Left lung (tissue), 4 donors: ENCODE measurements at regions not wholly inside any gene's neighbourhood (a gene's known extent, or its start where the extent isn't known, plus 50 kb on each side); places are given as distances from the start of the nearest gene placed in this dataset.
A peak's percentile ranks its signal among the peaks of the same experiment; 100 is the strongest.
"Not testable (repeated sequence)": the region's sequence is repeated elsewhere in the genome, so short reads cannot be mapped to it uniquely, and the experiment has no call there.

Experiments
- ATAC-seq: fragments of 200-7000 bp; cut with Tn5 transposase; one replicate; pipeline ENCODE4 v1.9.1; 2020; ENCODE audit warnings: moderate library complexity
- DNase-seq, 4 donors: peaks; one replicate each; pipeline ENCODE4 v3.0.0-alpha.2; 2013 to 2020
- H3K27ac ChIP-seq, 2 donors: fragments of 200-600 bp; sonication (generic) in 1 of 2; one replicate each; pipeline versions ENCODE4 v1.5.0 to v1.8.0; 2020 to 2021
- H3K27me3 ChIP-seq, 2 donors: fragments of 200-600 bp; sonication (generic) in 1 of 2; one replicate each; pipeline versions ENCODE4 v1.5.0 to v1.8.0; 2020 to 2021
- H3K36me3 ChIP-seq, 2 donors: fragments of 200-600 bp; sonication (generic) in 1 of 2; one replicate each; pipeline versions ENCODE4 v1.5.0 to v1.8.0; 2020 to 2021
- H3K4me1 ChIP-seq, 2 donors: fragments of 200-600 bp; one replicate each; pipeline ENCODE4 v1.8.0; 2021
- H3K4me3 ChIP-seq, 2 donors: fragments of 200-600 bp; sonication (generic) in 1 of 2; one replicate each; pipeline versions ENCODE4 v1.5.0 to v1.8.0; 2020 to 2021; ENCODE audit warnings: mild to moderate bottlenecking in 1 of 2
- H3K9me3 ChIP-seq, 2 donors: fragments of 200-600 bp; sonication (generic) in 1 of 2; one replicate each; pipeline versions ENCODE4 v1.5.0 to v1.8.0; 2020 to 2021
- intact Hi-C, 2 donors: fragments of 100-400 bp; cut with DNase I; formaldehyde crosslinking; loops; one replicate each; pipeline versions ENCODE4 v1.11.2 to v1.14.2; 2022
- TF ChIP-seq, protein P1 (sequence below), 2 donors: fragments of 200-600 bp; sonication (generic) in 1 of 2; IDR thresholded peaks; one replicate each; pipeline versions ENCODE4 v1.5.0 to v1.8.0; 2021; ENCODE audit warnings: antibody characterized with exemption in 2 of 2
- donor health status: DM: no; HTN: yes; CAD: no.
- donor health status: DM: no; HTN: no; CAD: no.

DNA sequence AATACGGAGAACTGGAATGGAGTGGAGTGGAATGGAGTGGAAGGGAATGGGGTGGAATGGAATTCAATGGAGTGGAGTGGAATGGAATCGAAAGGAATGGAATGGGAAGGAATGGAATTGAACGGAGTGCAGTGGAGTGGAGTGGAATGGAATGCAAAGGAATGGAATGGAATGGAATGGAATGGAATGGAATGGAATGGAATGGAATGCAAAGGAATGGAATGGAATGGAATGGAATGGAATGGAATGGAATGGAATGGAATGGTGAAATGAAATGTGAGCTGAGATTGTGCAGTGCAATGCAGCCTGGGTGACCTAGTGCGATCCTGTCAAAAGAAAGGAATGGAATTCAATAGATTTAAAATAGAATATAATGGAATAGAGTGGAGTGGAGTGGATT, 357.3 kb upstream of the WSB1 start:
- H3K4me3 ChIP-seq, intact Hi-C loops, H3K27ac ChIP-seq, H3K27me3 ChIP-seq, H3K36me3 ChIP-seq, DNase-seq, ATAC-seq, H3K4me1 ChIP-seq: not testable (repeated sequence)
- H3K9me3 ChIP-seq, result peaks cover 0 to 51% of the 10 kb centered on the region in 2 donors

- H3K9me3 ChIP-seq, result peaks cover 0 to 51% of the 10 kb centered on the region in 2 donors
- H3K36me3 ChIP-seq, intact Hi-C loops, H3K4me3 ChIP-seq, H3K4me1 ChIP-seq, DNase-seq, H3K27ac ChIP-seq, H3K27me3 ChIP-seq: not testable (repeated sequence)
- peak; percentile 74 for ATAC-seq
Measured at GRCh38 chr17:26937750-26938322, 356.1 kb upstream of the WSB1 start.

DNA sequence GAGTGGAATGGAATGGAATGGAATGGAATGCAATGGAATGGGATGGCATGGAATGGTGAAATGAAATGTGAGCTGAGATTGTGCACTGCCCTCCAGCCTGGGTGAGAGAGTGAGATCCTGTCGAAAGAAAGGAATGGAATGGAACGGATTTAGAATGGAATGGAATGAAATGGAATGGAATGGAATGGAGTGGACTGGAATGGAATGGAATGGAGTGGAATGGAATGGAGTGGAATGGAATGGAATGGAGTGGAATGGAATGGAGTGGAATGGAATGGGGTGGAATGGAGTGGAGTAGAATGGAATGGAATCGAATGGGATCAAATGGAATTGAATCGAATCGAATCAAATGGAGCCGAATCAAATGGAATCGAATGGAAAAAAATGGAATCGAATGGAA, 354.2 kb upstream of the WSB1 start:
- intact Hi-C loops, H3K27ac ChIP-seq, DNase-seq, H3K4me1 ChIP-seq, H3K36me3 ChIP-seq, H3K4me3 ChIP-seq, H3K27me3 ChIP-seq, ATAC-seq: not testable (repeated sequence)
- peaks cover 0 to 51% of the 10 kb centered on the region in 2 donors for H3K9me3 ChIP-seq

GRCh38 chr17:26940587-26940986, 353.3 kb upstream of the WSB1 start:
- H3K4me1 ChIP-seq, H3K27me3 ChIP-seq, H3K4me3 ChIP-seq, H3K27ac ChIP-seq, H3K36me3 ChIP-seq, intact Hi-C loops, DNase-seq: not testable (repeated sequence)
- peaks cover 0 to 51% of the 10 kb centered on the region in 2 donors for H3K9me3 ChIP-seq
- peak; percentile 69 for ATAC-seq

DNA sequence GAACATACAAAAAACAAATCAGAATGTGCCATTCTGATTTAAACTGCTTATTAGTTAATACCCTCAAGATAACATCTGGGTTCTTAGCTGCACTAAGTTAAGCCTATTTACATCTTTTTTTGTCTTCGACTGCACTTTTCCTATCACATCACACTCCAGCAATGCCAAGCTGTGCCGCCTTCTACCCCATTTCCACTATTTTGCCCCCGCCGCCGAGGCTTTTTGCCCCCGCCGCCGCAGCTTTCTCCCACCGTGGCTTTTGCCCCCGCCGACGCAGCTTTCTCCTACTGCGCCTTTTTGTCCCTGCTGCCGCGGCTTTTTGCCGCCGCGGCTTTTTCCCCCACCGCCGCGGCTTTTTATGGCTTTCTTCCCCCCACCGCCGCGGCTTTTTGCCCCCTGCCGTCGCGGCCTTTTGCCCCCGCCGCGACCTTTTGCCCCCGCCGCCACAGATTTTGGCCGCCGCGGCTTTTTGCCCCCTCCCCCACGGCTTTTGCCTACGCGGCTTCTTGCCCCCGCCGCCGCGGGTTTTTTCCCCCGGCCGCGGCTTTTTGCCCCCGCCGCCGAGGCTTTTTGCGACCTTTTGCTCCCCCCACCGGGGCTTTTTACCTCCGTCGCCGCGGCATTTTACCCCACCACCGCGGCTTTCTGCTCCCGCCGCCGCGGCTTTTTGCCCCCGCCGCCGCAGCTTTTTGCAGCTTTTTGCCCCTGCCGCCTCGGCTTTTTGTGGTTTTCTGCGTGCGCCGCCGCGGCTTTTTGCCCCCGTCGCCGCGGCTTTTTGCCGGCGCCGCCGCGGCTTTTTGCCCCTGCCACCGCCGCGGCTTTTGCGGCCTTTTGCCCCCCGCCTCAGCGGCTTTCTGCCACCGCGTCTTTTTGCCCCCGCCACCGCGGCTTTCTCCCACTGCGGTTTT, 331.4 kb upstream of the WSB1 start:
- H3K9me3 ChIP-seq, result peaks cover 0 to 24% of the 10 kb centered on the region in 2 donors
- H3K4me3 ChIP-seq, result no peak overlapping the region
- H3K27me3 ChIP-seq, result peaks cover 23 to 30% of the 10 kb centered on the region in 2 donors
- ATAC-seq (no peak), DNase-seq (peak in 1 of 4 donors; percentile 81)
- no peaks in the 10 kb centered on the region for H3K36me3 ChIP-seq
- TF ChIP-seq, protein P1, sequence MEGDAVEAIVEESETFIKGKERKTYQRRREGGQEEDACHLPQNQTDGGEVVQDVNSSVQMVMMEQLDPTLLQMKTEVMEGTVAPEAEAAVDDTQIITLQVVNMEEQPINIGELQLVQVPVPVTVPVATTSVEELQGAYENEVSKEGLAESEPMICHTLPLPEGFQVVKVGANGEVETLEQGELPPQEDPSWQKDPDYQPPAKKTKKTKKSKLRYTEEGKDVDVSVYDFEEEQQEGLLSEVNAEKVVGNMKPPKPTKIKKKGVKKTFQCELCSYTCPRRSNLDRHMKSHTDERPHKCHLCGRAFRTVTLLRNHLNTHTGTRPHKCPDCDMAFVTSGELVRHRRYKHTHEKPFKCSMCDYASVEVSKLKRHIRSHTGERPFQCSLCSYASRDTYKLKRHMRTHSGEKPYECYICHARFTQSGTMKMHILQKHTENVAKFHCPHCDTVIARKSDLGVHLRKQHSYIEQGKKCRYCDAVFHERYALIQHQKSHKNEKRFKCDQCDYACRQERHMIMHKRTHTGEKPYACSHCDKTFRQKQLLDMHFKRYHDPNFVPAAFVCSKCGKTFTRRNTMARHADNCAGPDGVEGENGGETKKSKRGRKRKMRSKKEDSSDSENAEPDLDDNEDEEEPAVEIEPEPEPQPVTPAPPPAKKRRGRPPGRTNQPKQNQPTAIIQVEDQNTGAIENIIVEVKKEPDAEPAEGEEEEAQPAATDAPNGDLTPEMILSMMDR (IDR thresholded peaks at IDR 0.05), result no peak
- intact Hi-C loops, result no loop called here
- no peaks in the 10 kb centered on the region for H3K4me1 ChIP-seq
- no peak overlapping the region for H3K27ac ChIP-seq

GRCh38 chr17:26963163-26963503, 330.8 kb upstream of the WSB1 start:
- intact Hi-C loops, result no loop called here
- DNase-seq (peak in 1 of 4 donors; percentile 71), ATAC-seq (no peak)
- Histone ChIP-seq H3K4me3 (no peak overlapping the region), H3K27me3 (peaks cover 23 to 30% of the 10 kb centered on the region in 2 donors), H3K4me1 (no peaks in the 10 kb centered on the region), H3K9me3 (peaks cover 0 to 20% of the 10 kb centered on the region in 2 donors), H3K36me3 (no peaks in the 10 kb centered on the region), H3K27ac (no peak overlapping the region)
- TF ChIP-seq, protein P1 (IDR thresholded peaks at IDR 0.05), result no peak

- DNase-seq, H3K4me3 ChIP-seq, H3K27ac ChIP-seq, H3K4me1 ChIP-seq, intact Hi-C loops, H3K36me3 ChIP-seq, ATAC-seq: not testable (repeated sequence)
- H3K9me3 ChIP-seq, result peaks cover 0 to 22% of the 10 kb centered on the region in 2 donors
- H3K27me3 ChIP-seq, result peaks cover 23 to 27% of the 10 kb centered on the region in 2 donors
Measured at GRCh38 chr17:26965898-26966624, 327.9 kb upstream of the WSB1 start.

DNA sequence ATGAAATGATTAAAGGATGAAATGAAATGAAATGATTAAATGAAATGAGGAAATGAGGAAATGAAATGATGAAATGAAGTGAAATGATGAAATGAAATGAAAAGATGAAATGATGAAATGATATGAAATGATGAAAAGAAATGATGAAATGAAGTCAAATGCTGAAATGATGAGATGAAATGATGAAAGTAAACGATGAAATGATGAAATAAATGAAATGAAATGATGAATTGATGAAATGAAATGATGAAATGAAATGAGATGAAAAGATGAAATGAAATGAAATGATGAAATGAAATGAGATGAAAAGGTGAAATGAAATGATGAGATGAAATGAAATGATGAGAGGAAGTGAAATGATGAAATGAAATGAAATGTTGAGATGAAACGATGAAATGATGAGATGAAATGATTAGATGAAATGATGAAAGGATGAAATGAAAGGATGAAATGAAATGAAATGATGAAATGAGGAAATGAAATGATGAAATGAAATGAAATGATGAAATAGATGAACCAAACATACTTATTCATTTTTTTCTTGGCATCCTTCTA, 327.2 kb upstream of the WSB1 start:
- H3K4me1 ChIP-seq, ATAC-seq, H3K36me3 ChIP-seq, intact Hi-C loops, H3K27ac ChIP-seq, DNase-seq, H3K4me3 ChIP-seq: not testable (repeated sequence)
- H3K27me3 ChIP-seq, result peaks cover 22 to 23% of the 10 kb centered on the region in 2 donors
- H3K9me3 ChIP-seq, result peaks cover 0 to 22% of the 10 kb centered on the region in 2 donors

GRCh38 chr17:26981845-26982425, 312.0 kb upstream of the WSB1 start:
- H3K4me1 ChIP-seq, H3K27me3 ChIP-seq, H3K27ac ChIP-seq, ATAC-seq, H3K9me3 ChIP-seq, intact Hi-C loops, H3K36me3 ChIP-seq, DNase-seq, H3K4me3 ChIP-seq: not testable (repeated sequence)

DNA sequence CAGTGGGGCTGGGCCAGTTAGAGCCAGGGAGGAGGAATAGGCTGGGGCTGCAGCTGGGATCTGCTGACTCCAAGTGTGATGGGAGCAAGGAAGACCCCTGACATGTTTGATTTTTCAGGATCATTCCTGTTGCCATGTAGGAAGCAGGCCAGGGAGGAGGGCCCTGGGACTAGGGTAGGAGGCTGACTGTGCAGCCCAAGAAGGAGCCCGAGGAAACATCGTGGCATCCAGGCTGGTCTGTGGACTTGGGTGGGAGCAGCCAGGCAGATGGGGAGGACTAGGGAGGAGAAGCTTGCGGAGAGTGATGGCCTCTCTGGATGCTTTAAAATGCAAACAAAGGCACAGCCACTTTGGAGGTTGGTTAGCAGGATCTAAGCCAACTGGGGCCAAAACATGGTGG, 311.4 kb upstream of the WSB1 start:
- H3K4me3 ChIP-seq, H3K4me1 ChIP-seq, H3K27me3 ChIP-seq, intact Hi-C loops, ATAC-seq, H3K9me3 ChIP-seq, H3K27ac ChIP-seq, H3K36me3 ChIP-seq, DNase-seq: not testable (repeated sequence)
